SJSA1 (cell line): ENCODE measurements at regions not wholly inside any gene's neighbourhood (a gene's known extent, or its start where the extent isn't known, plus 50 kb on each side); places are given as distances from the start of the nearest gene placed in this dataset.
"Not testable (repeated sequence)": the region's sequence is repeated elsewhere in the genome, so short reads cannot be mapped to it uniquely, and the experiment has no call there.

ENCODE experiments used
- DNase-seq, 2 experiments: peaks; one replicate each; pipeline ENCODE4 v3.0.0-alpha.2; 2015 to 2020; ENCODE audit warnings: low spot score in 2 of 2, low read depth in 1 of 2
- H3K27ac ChIP-seq: fragments of 250-450 bp; sonication (Bioruptor Pico); 2 replicates; pipeline ENCODE4 v1.5.1; 2020; ENCODE audit warnings: mild to moderate bottlenecking, moderate library complexity
- H3K27me3 ChIP-seq: fragments of 250-450 bp; sonication (Bioruptor Pico); replicated peaks from 2 replicates; pipeline ENCODE4 v1.5.1; 2020; ENCODE audit warnings: mild to moderate bottlenecking, moderate library complexity
- H3K36me3 ChIP-seq: fragments of 250-450 bp; sonication (Bioruptor Pico); 2 replicates; pipeline ENCODE4 v1.5.1; 2020; ENCODE audit warnings: mild to moderate bottlenecking
- H3K4me1 ChIP-seq: fragments of 250-450 bp; sonication (Bioruptor Pico); replicated peaks from 2 replicates; pipeline ENCODE4 v1.6.1; 2021; ENCODE audit warnings: mild to moderate bottlenecking
- H3K4me3 ChIP-seq: fragments of 250-450 bp; sonication (Bioruptor Pico); 2 replicates; pipeline ENCODE4 v1.5.1; 2020; ENCODE audit warnings: mild to moderate bottlenecking
- H3K9me3 ChIP-seq: fragments of 250-450 bp; sonication (Bioruptor Pico); replicated peaks from 2 replicates; pipeline ENCODE4 v1.5.1; 2020; ENCODE audit warnings: mild to moderate bottlenecking

- DNase-seq = no peak
- no peak overlapping the region for H3K27ac ChIP-seq
Observed at GRCh38 chr3:74978684-74979083, 364.2 kb upstream of the CNTN3 start.

GRCh38 chr3:74985028-74985904 lies 370.8 kb upstream of the CNTN3 start:
- not testable (repeated sequence) for H3K9me3 ChIP-seq, H3K36me3 ChIP-seq, H3K4me1 ChIP-seq, DNase-seq, H3K27ac ChIP-seq, H3K4me3 ChIP-seq, H3K27me3 ChIP-seq

More at GRCh38 chr3:74978684-74979083, 364.2 kb upstream of the CNTN3 start:
- no peaks in the 10 kb centered on the region for H3K36me3 ChIP-seq
- no peaks in the 10 kb centered on the region for H3K4me1 ChIP-seq
- no peak overlapping the region for H3K4me3 ChIP-seq
- H3K9me3 ChIP-seq = no peaks in the 10 kb centered on the region
- no peaks in the 10 kb centered on the region for H3K27me3 ChIP-seq

GRCh38 chr3:74988095-74988494 lies 373.6 kb upstream of the CNTN3 start:
- H3K9me3 ChIP-seq = no peaks in the 10 kb centered on the region
- H3K36me3 ChIP-seq = no peaks in the 10 kb centered on the region
- H3K4me1 ChIP-seq = no peaks in the 10 kb centered on the region
- no peak overlapping the region for H3K4me3 ChIP-seq
- H3K27ac ChIP-seq = no peak overlapping the region
- H3K27me3 ChIP-seq = no peaks in the 10 kb centered on the region
- DNase-seq = no peak

GRCh38 chr3:74992898-74993297 lies 378.4 kb upstream of the CNTN3 start:
- no peaks in the 10 kb centered on the region for H3K27me3 ChIP-seq
- H3K4me3 ChIP-seq = no peak overlapping the region
- H3K9me3 ChIP-seq = no peaks in the 10 kb centered on the region

GRCh38 chr3:75001330-75001729 lies 386.9 kb upstream of the CNTN3 start:
- no peak overlapping the region for H3K27ac ChIP-seq
- no peaks in the 10 kb centered on the region for H3K4me1 ChIP-seq
- no peaks in the 10 kb centered on the region for H3K36me3 ChIP-seq
- no peak overlapping the region for H3K4me3 ChIP-seq
- H3K9me3 ChIP-seq = no peaks in the 10 kb centered on the region
- DNase-seq = no peak
- no peaks in the 10 kb centered on the region for H3K27me3 ChIP-seq

More at GRCh38 chr3:74992898-74993297, 378.4 kb upstream of the CNTN3 start:
- H3K4me1 ChIP-seq = no peaks in the 10 kb centered on the region
- H3K36me3 ChIP-seq = no peaks in the 10 kb centered on the region
- DNase-seq = no peak
- no peak overlapping the region for H3K27ac ChIP-seq

GRCh38 chr3:75012791-75013331 lies 398.4 kb upstream of the CNTN3 start:
- Histone ChIP-seq H3K27me3 (no peaks in the 10 kb centered on the region), H3K4me3 (no peak overlapping the region), H3K36me3 (no peaks in the 10 kb centered on the region), H3K4me1 (no peaks in the 10 kb centered on the region), H3K27ac (no peak overlapping the region), H3K9me3 (no peaks in the 10 kb centered on the region)
- DNase-seq = no peak

GRCh38 chr3:75014008-75014407 lies 399.5 kb upstream of the CNTN3 start:
- H3K4me3 ChIP-seq = no peak overlapping the region
- no peak for DNase-seq
- H3K27ac ChIP-seq = no peak overlapping the region

GRCh38 chr3:75015280-75015679 lies 400.8 kb upstream of the CNTN3 start:
- Histone ChIP-seq H3K9me3 (no peaks in the 10 kb centered on the region), H3K27me3 (no peaks in the 10 kb centered on the region), H3K36me3 (no peaks in the 10 kb centered on the region), H3K4me1 (no peaks in the 10 kb centered on the region), H3K4me3 (no peak overlapping the region), H3K27ac (no peak overlapping the region)
- DNase-seq = no peak

More at GRCh38 chr3:75014008-75014407, 399.5 kb upstream of the CNTN3 start:
- H3K4me1 ChIP-seq = no peaks in the 10 kb centered on the region
- no peaks in the 10 kb centered on the region for H3K27me3 ChIP-seq
- no peaks in the 10 kb centered on the region for H3K9me3 ChIP-seq
- H3K36me3 ChIP-seq = no peaks in the 10 kb centered on the region

GRCh38 chr3:75035146-75035545 lies 420.7 kb upstream of the CNTN3 start:
- Histone ChIP-seq H3K27ac (no peak overlapping the region), H3K4me3 (no peak overlapping the region), H3K27me3 (no peaks in the 10 kb centered on the region), H3K4me1 (no peaks in the 10 kb centered on the region), H3K36me3 (no peaks in the 10 kb centered on the region), H3K9me3 (no peaks in the 10 kb centered on the region)
- no peak for DNase-seq

- Histone ChIP-seq H3K9me3 (no peaks in the 10 kb centered on the region), H3K27me3 (no peaks in the 10 kb centered on the region), H3K4me3 (no peak overlapping the region), H3K27ac (no peak overlapping the region), H3K36me3 (no peaks in the 10 kb centered on the region), H3K4me1 (no peaks in the 10 kb centered on the region)
- DNase-seq = no peak
Observed at GRCh38 chr3:75042941-75043340, 428.5 kb upstream of the CNTN3 start.

GRCh38 chr3:75048650-75049049 lies 434.2 kb upstream of the CNTN3 start:
- DNase-seq = no peak
- Histone ChIP-seq H3K9me3 (no peaks in the 10 kb centered on the region), H3K4me3 (no peak overlapping the region), H3K27ac (no peak overlapping the region), H3K4me1 (no peaks in the 10 kb centered on the region), H3K27me3 (no peaks in the 10 kb centered on the region), H3K36me3 (no peaks in the 10 kb centered on the region)

- H3K9me3 ChIP-seq = no peaks in the 10 kb centered on the region
- no peak for DNase-seq
- no peak overlapping the region for H3K4me3 ChIP-seq
- no peak overlapping the region for H3K27ac ChIP-seq
- H3K4me1 ChIP-seq = no peaks in the 10 kb centered on the region
- H3K27me3 ChIP-seq = no peaks in the 10 kb centered on the region
- no peaks in the 10 kb centered on the region for H3K36me3 ChIP-seq
Observed at GRCh38 chr3:75049533-75049932, 435.1 kb upstream of the CNTN3 start.

- no peaks in the 10 kb centered on the region for H3K4me1 ChIP-seq
- H3K9me3 ChIP-seq = no peaks in the 10 kb centered on the region
- DNase-seq = no peak
Observed at GRCh38 chr3:75059120-75059519, 444.7 kb upstream of the CNTN3 start.

GRCh38 chr3:75061806-75062205 lies 447.3 kb upstream of the CNTN3 start:
- Histone ChIP-seq H3K4me3 (no peak overlapping the region), H3K4me1 (no peaks in the 10 kb centered on the region), H3K9me3 (no peaks in the 10 kb centered on the region), H3K36me3 (no peaks in the 10 kb centered on the region), H3K27me3 (no peaks in the 10 kb centered on the region), H3K27ac (no peak overlapping the region)
- DNase-seq = no peak

More at GRCh38 chr3:75059120-75059519, 444.7 kb upstream of the CNTN3 start:
- H3K27me3 ChIP-seq = no peaks in the 10 kb centered on the region
- no peaks in the 10 kb centered on the region for H3K36me3 ChIP-seq
- no peak overlapping the region for H3K27ac ChIP-seq
- no peak overlapping the region for H3K4me3 ChIP-seq
